ENCODE measurements at regions not wholly inside any gene's neighbourhood (a gene's known extent, or its start where the extent isn't known, plus 50 kb on each side); places are given as distances from the start of the nearest gene placed in this dataset.

GRCh38 chr14:43479596-43480195 is 1027.4 kb downstream of the FSCB start:
- Mint-ChIP-seq H3K4me3 (no peak overlapping the region), H3K4me1 (no peaks in the 10 kb centered on the region)
- POLR2A ChIA-PET = interaction anchor here (0.6 kb wide), 1 partner anchor 14 kb away, joined by 5 read pairs; no protein-coding TSS in a partner anchor

DNA sequence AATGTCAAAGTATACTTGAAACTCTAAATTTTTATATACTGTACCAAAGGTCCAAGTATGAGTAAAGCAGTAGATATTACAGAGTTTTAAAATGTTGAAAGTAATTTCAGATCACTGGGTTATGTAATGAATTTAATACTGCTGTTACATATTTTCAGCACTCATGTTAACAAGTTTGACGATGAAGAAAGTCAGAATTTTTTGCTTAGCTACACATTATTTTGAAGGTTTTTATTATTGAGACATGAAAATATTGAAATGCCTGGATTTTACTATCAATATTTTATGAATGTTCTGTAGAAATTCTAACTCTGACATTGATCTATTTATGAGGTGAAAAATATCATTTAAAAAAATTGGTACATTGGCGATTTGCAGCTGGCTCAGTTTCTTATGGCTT is 1030.3 kb downstream of the FSCB start:
- ChIA-PET CTCF (no interaction called here), POLR2A (no interaction called here)
- no peak for DNase-seq
- ATAC-seq (ENCODE audit: low read depth) = no peak
- Mint-ChIP-seq H3K36me3 (ENCODE audit: low read depth) (no peaks in the 10 kb centered on the region), H3K9me3 (no peaks in the 10 kb centered on the region), H3K27me3 (no peaks in the 10 kb centered on the region), H3K4me3 (no peak overlapping the region), H3K4me1 (no peaks in the 10 kb centered on the region), H3K27ac (no peak overlapping the region)
- intact Hi-C loops (cut with micrococcal nuclease) = no loop called here
- no peak for TF ChIP-seq CTCF (IDR thresholded peaks at IDR 0.05)

More at GRCh38 chr14:43479596-43480195, 1027.4 kb downstream of the FSCB start:
- Mint-ChIP-seq H3K27ac (no peak overlapping the region), H3K9me3 (no peaks in the 10 kb centered on the region), H3K27me3 (no peaks in the 10 kb centered on the region), H3K36me3 (ENCODE audit: low read depth) (no peaks in the 10 kb centered on the region)
- intact Hi-C loops (cut with micrococcal nuclease) = no loop called here
- DNase-seq (no peak), ATAC-seq (ENCODE audit: low read depth) (no peak)
- no peak for TF ChIP-seq CTCF (IDR thresholded peaks at IDR 0.05)
- CTCF ChIA-PET = no interaction called here

DNA sequence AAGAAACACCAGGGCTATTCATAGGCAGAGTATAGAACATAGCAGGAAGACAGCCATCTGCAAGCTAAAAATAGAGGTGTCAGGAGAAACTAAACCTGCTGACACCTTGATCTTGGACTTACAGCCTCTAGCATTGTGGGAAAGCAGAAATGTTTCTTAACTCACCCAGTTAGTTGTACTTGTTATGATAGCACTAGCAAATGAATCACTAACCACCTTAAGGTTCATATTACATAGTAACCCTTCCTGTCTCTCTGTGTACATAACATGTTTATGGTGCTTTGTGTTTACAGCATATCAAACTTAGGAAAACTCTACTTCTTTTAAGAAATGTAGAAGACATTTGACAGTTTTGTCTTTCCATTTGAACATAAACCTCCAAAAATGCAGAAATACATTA is 1031.3 kb downstream of the FSCB start:
- intact Hi-C loops (cut with micrococcal nuclease) = no loop called here
- Mint-ChIP-seq H3K27ac (no peak overlapping the region), H3K9me3 (no peaks in the 10 kb centered on the region), H3K4me1 (no peaks in the 10 kb centered on the region), H3K36me3 (ENCODE audit: low read depth) (no peaks in the 10 kb centered on the region), H3K4me3 (no peak overlapping the region), H3K27me3 (no peaks in the 10 kb centered on the region)
- ATAC-seq (ENCODE audit: low read depth) (no peak), DNase-seq (no peak)
- CTCF ChIA-PET = no interaction called here
- POLR2A ChIA-PET = no interaction called here
- TF ChIP-seq CTCF (IDR thresholded peaks at IDR 0.05) = no peak

- no peaks in the 10 kb centered on the region for H3K27me3 Mint-ChIP-seq
- H3K4me3 Mint-ChIP-seq = no peak overlapping the region
- ChIA-PET CTCF (no interaction called here), POLR2A (no interaction called here)
- intact Hi-C loops (cut with micrococcal nuclease) = no loop called here
- no peak for DNase-seq
- H3K9me3 Mint-ChIP-seq = no peaks in the 10 kb centered on the region
- no peak overlapping the region for H3K27ac Mint-ChIP-seq
- H3K4me1 Mint-ChIP-seq = no peaks in the 10 kb centered on the region
- no peaks in the 10 kb centered on the region for H3K36me3 Mint-ChIP-seq (ENCODE audit: low read depth)
- no peak for ATAC-seq (ENCODE audit: low read depth)
- TF ChIP-seq CTCF (IDR thresholded peaks at IDR 0.05) = no peak
Observed at GRCh38 chr14:43471595-43471994, 1035.5 kb downstream of the FSCB start.

- H3K9me3 Mint-ChIP-seq = peaks cover 8% of the 10 kb centered on the region
- no peaks in the 10 kb centered on the region for H3K36me3 Mint-ChIP-seq (ENCODE audit: low read depth)
- no peak for TF ChIP-seq CTCF (IDR thresholded peaks at IDR 0.05)
- POLR2A ChIA-PET = no interaction called here
- H3K27ac Mint-ChIP-seq = no peak overlapping the region
- DNase-seq (no peak), ATAC-seq (ENCODE audit: low read depth) (no peak)
- intact Hi-C loops (cut with micrococcal nuclease) = no loop called here
- H3K4me1 Mint-ChIP-seq = no peaks in the 10 kb centered on the region
- no peak overlapping the region for H3K4me3 Mint-ChIP-seq
- CTCF ChIA-PET = no interaction called here
- H3K27me3 Mint-ChIP-seq = no peaks in the 10 kb centered on the region
Observed at GRCh38 chr14:43464968-43465367, 1042.1 kb downstream of the FSCB start.
